Glomerular visceral epithelial cell (primary cell): ENCODE measurements at regions not wholly inside any gene's neighbourhood (a gene's known extent, or its start where the extent isn't known, plus 50 kb on each side); places are given as distances from the start of the nearest gene placed in this dataset.

ENCODE experiments used
- DNase-seq: peaks from one replicate; pipeline ENCODE4 v3.0.0-alpha.2; 2016; ENCODE audit errors: extremely low spot score

DNA sequence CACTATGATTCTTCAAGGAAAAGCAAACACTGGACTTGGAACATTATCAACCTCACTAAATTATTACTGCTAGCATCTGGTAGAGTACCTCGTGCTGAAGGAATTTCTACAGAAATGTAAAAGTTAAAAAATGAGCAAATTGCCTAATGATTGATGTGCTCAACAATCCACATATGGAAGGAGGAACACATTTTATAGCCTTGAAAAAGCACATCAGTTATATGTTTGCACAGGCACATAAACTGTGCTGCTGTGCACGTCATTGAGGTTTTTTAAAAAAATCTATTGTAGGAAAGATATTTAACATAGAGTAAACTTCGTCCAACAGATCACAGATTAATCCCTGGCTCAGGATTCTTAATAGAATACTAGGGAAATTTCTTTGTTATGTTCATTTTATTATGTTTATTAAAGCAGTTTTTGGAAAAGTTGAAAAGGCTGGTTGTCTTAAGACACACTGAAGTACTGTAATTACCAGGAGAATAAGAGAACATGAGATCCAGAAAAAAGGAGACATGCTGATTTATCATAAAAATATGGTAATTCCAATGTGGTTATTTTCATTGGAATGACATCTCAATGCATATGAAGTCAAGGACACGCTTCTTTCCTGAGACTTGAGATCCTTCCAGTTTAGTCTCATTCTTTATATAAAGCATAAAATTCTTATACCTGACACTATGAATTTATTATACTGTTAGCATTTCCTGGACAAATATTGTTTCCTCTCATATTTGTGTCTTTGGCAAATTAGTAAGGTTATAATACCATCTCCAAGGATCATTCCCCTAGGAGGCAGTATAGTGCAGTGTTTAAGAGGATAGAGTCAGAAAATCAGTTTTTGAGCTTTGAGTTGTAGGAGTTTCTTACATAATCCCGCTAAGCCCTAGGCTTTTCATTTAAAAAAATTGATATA is 511.1 kb downstream of the TENT5A start:
- peak; percentile 4 for DNase-seq

DNA sequence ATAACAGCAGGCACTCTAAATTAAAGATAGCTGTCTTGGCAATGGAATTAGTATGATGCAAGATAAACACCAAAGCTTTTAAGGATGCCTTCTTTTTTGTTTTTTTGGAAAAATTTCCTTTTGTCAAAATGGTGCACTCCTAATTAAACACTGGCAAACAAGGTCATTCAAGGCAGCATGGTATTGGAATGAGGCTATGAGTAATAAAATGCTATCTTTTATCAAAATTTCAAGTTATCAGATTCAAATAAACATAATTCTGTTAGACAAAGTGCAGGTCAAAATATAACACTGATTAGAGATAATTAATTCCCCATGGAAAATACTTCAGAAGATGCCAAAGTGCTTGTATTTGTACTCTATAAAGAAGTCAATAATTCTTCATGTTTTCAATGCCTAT is 514.1 kb downstream of the TENT5A start:
- DNase-seq = no peak

DNA sequence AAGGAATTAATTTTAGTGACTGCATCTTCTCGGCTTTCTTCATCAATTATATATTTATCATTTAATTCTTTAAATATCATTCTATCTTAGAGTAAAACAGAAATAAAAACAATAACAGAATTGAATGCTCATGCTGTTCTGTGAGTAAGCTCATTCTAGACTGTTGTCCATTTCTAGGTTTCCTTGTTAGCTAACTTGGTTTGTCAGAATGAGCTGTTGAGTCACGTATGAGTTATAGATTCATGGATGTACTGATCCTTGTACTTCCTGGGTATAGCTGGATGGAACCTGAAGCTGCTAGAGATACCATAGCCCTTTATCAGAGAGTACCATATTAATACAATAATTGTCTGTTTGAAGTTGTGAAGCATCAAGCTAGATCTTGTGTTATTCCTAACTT is 515.3 kb downstream of the TENT5A start:
- DNase-seq = no peak

DNA sequence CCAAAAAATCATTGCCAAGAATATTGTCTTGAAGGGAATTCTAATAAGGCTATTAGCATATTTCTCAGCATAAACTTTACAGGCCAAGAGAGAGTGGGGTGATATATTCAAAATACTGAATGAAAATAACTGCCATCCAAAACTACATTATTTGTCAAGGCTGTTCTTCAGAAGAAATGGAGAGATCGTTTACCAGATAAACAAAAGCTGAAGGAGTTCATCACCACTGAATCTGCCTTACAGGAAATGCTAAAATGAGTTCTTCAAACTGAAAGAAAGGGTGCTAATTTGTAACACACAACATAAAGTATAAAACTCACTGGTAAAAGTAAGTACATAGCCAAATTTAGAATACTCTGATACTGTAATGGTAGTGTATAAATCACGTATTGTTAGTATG is 517.0 kb downstream of the TENT5A start:
- no peak for DNase-seq

DNA sequence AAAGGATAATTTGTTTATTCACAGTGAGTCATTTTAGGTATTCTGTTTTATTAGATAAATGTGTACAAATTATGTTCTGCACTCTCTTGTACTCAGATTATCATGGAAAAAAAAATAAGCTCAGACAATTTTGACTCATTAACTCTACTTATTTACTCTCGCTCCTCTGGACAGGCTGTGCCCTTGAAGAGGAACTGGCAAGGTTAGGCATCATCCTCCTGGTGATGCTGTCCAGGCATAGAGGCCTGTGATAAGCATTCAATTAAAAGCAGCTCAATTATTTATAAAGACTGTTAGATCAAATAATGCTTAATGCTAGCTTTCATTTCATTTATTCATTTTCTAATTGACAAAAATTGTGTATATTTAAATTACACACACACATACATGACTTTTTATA is 518.5 kb downstream of the TENT5A start:
- no peak for DNase-seq

DNA sequence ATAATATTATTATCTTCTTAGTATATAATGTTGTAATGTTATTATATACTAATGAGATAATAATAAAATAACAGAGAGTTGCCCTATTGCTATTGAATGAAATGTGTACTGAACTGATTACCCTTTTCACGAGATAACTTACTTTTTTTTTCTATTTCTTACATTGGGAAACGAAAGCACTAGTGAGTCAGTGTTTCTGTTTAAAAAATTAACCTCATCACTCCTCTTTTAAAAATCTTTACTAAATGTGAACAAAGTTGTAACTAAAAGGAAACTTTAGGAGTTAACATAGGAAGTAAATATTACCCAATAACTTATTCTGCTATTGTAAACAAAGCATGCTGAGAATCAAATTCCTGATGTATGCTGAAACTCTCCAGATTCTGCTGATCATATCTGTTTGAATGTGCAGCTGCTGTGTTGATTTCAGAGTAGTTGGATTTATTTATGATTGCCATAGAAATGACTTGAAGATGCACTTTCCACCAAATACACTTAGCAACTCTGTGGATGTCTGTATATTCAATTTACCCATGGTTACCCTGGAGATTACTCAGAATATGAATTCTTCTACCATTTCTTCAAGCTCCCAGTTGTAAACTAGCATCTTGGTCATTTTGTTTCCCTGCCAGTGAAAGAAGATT is 523.4 kb downstream of the TENT5A start:
- no peak for DNase-seq

DNA sequence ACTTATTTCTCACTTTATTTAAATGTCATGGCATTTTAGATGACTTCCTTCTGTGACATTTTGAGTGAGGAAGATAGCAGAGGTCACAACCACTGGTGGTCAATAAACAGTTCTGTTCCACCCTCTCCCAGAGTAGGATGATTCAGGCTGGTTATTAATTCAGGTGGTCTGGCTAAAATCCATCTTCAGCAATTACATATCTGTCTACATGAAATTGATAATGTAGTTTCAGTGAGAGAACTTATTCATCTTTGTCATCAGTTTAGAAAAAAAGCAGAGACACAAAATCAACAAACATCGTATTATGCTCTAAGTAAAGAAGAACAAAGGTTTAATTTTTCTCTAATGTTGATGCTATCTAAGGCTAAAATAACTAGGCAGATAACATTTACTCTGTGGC is 525.5 kb downstream of the TENT5A start:
- DNase-seq = no peak

DNA sequence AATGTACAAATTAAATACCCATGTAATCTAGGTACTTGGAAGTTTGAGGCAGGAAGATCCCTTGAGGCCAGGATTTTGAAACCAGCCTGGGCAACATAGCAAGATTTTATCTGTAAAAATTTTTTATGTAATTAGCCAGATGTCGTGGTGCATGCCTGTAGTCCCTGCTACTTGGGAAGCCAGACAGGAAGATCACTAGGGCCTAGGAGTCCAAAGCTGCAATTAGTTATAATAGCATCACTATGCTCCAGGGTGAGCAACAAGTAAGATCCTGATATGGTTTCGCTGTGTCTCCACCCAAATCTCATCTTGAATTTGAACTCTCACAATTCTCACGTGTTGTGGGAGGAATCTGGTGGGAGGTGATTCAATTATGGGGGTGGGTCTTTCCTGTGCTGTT is 535.8 kb downstream of the TENT5A start:
- DNase-seq = no peak

DNA sequence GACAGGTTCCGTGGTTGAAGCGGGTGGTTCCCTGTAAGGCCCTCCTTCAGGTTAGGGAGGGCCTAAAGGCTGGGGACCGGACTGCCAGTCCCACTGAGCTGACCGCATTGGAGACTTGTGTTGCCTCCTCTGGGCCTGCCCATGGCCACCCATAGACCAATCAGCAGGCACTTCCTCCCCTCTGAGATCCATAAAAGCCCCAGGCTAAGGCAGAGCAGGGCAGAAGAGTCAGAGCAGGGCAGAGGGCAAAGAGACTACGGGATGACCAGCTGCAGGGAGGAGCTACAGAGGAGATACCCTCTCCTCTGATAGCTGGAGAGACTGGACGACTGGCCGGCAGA is 537.4 kb downstream of the TENT5A start:
- no peak for DNase-seq

DNA sequence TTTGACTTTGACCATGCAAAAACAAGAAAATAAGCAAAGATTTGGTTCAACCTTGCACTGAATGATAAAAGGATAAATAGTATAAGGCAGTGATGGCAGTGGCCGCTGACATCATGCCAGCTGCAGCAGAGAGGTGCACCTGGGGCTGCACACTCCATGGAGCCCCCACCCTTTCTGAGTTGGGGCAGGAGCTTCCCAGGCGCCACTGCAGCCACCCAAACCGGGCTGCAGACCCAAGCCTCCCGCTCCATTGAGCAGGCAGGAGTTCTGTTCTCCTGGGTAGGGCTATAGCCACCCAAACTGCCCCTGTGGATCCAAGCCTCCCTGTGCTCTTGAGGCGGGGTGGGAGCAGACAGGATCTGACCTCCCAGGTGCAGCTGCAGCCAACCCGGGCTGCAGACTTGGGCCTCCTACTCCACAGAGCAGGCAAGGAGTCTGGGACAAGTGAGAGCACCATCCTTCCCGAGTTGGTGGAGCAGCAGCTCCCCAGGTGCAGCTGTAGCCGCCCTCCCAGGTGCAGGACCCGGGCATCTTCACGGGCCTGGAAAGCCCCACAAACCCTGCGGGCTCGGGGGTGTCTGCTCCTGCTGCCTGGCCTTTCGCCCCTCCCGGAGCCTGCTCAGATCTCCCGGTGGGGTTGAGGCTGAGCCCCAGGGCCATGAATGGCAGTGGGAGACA is 537.9 kb downstream of the TENT5A start:
- no peak for DNase-seq

DNA sequence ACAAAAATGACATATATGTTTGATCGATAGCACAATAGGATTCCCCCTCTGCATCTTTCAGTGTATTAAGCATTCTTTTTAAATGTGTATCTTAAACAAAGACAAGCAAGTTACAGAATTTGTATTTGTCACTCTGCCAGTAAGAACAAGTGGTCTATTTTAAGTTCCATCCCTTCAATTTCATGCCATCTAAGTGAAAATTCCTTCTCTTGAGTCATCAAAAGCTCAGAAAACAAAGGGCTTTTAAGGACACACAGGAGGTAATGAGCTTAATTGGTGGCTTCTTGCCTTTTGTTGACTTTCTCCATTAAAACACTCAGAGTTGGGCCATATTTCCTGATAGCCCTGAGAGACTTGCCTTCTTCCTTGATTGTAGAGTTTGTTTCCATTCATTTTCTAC is 547.8 kb downstream of the TENT5A start:
- DNase-seq = no peak

DNA sequence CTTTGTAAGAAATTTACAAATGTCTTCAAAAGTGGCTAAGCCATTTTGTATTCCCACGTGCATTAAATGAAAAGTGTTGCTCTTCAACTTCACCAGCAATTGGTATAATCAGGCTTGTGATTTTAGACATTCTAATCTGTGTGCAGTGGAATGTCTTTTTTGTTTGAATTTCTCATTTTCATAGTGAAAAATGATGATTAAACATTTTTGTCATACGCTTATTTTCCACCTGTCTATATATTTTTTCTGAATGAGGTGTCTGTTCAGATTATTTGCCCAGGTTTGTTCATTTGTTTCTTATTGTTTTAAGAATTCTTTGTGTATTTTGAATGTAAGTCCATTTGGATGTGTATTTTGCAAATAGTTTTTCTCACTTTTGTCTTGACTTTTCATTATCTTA is 558.1 kb downstream of the TENT5A start:
- no peak for DNase-seq

DNA sequence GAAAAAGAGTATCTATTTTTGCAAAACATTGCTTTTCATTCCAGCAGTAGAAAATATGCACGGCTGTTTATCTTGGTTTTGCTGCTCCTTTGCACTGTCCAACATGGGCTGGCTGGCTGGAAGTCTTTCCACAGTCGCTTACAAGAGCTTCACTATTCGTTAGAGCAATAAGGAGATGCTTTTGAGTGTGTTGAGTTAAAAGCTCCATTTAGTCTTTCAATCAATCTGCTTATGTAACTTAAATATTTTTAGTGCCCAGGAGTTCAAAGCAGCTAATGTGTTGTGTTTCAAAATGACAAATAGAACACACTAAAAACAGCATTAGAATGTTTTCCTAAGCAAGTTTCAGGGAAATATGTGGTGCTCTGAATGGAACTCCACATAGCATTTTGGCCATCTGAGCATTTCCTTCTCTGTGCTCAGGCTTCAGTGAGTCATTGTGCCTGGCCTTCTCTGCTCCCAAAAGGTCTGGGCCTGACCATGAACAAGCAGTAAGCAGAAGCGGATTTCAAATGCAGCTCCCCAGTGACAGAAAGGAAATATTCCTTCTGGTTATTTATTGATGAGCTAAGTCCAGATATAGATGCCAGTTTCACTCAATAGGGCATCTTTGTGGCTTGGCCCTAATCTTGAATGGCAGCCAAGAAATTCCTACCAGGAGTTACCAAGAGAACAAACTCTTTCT is 580.3 kb downstream of the TENT5A start:
- peak; percentile 44 for DNase-seq

DNA sequence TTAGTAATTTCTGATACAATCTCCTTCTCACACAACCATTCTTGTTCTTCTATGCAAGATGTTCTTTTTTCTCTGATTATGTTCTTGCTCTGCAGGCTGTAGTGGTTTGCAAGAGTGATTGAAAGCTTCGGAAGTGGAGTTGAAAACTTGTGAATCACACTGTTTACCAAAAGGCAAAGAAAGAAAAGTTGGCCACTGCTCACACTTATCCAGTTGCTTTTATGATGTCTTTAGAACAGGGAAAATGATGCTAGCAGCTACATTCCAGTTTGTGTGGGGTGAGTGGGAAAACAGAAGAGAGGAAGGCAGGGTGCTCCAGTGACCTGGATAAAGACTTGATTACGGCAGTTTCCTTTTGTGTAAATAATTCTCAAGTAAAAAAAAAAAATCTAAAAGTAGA is 583.3 kb downstream of the TENT5A start:
- no peak for DNase-seq

DNA sequence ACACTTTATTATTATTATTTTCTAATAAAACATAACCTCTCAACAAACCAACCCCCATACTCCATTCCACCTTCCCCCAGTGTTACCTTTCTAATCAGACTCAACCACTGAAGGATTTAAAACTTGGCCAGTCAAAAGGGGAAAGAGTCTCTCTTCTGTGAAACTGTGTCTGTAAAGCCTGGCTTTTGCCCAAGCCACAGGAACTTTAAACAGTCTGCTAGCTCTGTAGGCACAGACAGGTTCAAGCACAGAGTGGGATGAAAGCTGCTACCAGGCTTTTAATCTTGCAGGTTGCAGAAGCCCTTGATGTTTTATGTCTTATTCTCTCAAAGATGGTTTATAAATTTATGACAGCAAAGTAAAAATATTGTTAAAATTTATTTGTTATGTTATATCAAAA is 585.7 kb downstream of the TENT5A start:
- peak; percentile 24 for DNase-seq

DNA sequence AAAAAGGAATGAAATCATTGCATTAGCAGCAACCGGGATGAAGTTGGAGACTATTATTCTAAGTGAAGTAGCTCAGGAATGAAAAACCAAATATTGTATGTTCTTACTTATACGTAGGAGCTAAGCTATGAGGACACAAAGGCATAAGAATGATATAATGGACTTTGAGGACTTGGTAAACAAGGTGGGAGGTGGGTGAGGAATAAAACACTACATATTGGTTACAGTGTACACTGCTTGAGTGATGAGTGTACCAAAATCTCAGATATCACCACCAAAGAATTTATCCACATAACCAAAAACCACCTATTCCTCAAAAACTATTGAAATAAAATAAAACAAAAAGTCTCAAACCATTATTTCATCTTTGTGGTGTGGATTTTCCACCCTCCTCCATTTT is 593.5 kb downstream of the TENT5A start:
- DNase-seq = no peak

DNA sequence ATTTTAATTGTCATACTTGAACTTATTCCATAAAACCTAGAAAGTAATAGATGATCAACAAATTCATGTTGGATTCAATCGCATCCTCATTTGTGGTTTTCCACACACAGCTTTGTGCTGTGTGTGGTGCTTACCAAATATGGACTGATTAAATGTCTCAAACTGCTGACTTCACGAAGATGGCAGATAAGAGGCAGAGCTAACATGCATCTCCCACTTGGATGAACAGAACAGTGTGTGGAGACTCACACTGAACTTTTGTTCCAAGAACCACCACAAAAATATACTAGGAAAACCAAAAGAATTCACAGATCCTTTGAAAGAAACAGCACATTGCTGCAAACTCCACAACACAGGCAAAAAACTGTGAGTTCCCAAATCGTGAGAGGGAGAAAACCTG is 603.7 kb downstream of the TENT5A start:
- no peak for DNase-seq

DNA sequence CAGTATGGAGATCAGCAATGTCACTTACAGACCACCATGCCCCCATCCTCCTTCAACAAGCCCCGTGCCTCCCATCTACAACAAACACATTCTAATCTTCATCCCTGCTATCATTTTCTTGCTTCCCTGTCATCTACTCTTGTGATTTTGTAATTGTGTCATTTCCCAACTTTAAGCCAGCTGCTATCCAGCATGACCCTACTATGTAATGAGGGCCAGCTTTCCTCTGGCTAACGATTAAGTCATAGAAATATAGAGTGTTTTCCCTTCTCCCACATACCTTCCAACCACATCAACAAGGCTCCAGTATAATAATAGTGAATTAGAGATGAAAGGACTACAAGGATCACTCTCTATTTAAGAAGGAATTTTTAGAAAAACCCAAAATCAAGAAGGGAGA is 607.0 kb downstream of the TENT5A start:
- DNase-seq = no peak

DNA sequence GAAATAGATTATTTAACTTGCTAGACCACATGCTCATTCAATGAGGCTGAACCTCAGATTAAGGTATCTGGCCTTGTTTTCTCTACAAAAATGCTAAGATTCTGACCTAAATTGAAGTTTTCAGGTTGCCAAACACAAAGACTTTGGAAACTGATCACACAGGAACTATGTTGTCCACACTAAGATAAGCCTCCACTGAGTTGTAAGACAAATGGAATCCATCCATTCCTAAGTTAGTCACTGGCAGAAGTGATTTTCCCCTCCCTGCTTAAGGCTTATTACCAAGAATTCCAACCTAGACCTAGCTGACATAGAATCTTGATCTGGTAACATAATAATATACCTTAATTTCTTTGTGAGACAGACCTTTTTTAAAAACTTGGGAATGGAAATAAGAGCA is 608.1 kb downstream of the TENT5A start:
- no peak for DNase-seq

DNA sequence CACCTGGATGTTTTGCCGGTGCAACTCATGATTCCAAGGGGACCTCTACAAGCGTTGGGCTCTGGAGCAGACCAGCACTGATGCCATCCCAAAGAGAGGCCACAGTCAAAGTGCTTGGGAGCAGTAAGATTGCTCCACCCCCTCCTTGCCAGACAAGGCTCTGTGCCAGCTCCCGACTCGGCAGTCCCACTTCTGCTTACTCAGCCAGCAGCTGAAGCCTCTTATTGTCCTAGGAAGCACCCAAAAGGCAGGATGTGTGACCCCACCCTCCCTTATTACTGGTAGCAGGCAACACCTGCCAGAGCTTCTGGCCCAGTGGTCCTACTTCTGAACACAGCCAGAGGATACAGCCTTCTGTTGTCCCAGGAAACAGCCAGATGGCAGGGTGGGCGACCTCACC is 614.2 kb downstream of the TENT5A start:
- no peak for DNase-seq

DNA sequence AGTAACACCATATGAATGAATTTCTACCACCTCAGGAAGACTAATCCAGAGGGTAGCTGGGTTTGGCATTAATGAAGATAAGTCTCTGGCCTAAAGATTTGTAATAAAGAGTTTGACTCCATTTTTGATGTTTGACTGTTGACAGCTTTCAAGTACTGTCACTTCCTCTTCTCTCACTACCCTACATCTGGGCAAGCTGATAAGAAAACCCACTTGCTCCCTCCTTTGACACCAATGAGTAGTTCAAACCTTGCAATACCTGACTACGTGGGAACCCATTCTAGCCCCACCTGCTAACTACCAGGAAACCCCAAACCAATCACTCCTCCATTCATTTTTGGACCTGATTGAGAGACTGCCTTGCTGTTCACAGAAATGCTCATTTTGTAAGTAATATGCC is 621.5 kb downstream of the TENT5A start:
- no peak for DNase-seq

DNA sequence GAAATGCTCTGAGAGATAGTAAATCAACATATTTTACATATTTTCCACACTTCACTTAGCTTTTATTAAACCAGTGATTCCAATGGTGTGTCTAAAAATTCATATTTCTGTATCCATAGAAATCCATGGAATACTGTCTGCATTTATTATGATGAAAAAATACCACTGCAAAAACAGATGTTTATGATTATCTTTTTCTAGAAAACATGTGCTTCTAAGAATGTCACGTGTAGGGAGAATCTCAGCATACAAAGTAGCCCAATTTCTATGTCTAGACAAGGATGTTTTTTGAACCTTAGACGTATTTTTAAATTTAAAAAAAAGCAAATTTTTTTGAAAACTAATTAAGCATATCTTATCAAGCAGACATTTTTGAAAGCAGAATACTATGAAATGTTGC is 622.4 kb downstream of the TENT5A start:
- DNase-seq = no peak
